SK-N-SH (cell line): ENCODE measurements at regions not wholly inside any gene's neighbourhood (a gene's known extent, or its start where the extent isn't known, plus 50 kb on each side); places are given as distances from the start of the nearest gene placed in this dataset.

Source experiments
- CTCF ChIP-seq: fragments of 200-600 bp; sonication (generic); IDR thresholded peaks from 2 replicates; pipeline ENCODE4 v1.6.1; 2017; ENCODE audit warnings: antibody characterized with exemption, mild to moderate bottlenecking, moderate library complexity
- FOXM1 ChIP-seq: IDR thresholded peaks from 2 replicates; pipeline ENCODE4 v1.4.0; 2012; ENCODE audit warnings: low read depth, mild to moderate bottlenecking
- POLR2AphosphoS5 ChIP-seq: IDR thresholded peaks from 2 replicates; pipeline ENCODE4 v1.6.1; 2012; ENCODE audit warnings: low read depth, low read length
- SIN3A ChIP-seq: IDR thresholded peaks from 2 replicates; pipeline ENCODE4 v1.6.1; 2012; ENCODE audit warnings: low read depth, mild to moderate bottlenecking, low read length, moderate library complexity, borderline replicate concordance
- USF1 ChIP-seq: IDR thresholded peaks from 2 replicates; pipeline ENCODE4 v1.4.0; 2012; ENCODE audit warnings: low read depth, borderline replicate concordance

- TF ChIP-seq CTCF = no peak
- no peak for TF ChIP-seq SIN3A
- no peak for TF ChIP-seq FOXM1
- no peak for TF ChIP-seq USF1
- no peak for TF ChIP-seq POLR2AphosphoS5
Measured at GRCh38 chr13:62432295-62432694, 1016.6 kb upstream of the PCDH20 start.
